Medulla oblongata (tissue), 1 donor: ENCODE measurements at regions not wholly inside any gene's neighbourhood (a gene's known extent, or its start where the extent isn't known, plus 50 kb on each side); places are given as distances from the start of the nearest gene placed in this dataset.

Source experiments
- DNase-seq: peaks from one replicate; pipeline ENCODE4 v3.0.0-alpha.2; 2015; ENCODE audit errors: extremely low spot score

DNA sequence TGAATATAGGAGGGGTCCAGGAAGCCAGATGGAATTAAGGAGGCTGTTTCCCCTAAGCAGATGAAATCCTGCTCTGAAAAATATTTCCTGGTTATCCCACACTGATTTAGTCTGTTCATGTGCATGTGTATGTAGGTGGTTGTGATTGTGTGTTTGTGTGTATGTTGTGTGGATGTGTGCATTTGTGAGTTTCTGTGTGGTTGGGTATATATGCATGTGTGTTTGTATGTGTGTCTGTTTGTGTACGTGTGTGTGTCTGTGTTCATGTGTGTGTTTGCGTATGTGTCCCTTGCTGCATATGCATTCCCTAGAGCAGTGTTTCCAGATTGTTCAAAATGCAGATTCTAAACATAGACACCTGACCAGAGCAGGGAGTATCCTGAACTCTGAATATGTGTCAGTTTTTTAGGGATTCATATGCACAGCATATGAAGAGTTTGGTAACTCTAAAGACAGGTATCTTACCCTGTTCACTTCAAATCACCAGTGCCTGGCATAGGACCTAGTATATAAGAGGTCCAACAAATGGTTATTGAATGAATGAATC is 239.8 kb downstream of the MAFB start:
- no peak for DNase-seq

DNA sequence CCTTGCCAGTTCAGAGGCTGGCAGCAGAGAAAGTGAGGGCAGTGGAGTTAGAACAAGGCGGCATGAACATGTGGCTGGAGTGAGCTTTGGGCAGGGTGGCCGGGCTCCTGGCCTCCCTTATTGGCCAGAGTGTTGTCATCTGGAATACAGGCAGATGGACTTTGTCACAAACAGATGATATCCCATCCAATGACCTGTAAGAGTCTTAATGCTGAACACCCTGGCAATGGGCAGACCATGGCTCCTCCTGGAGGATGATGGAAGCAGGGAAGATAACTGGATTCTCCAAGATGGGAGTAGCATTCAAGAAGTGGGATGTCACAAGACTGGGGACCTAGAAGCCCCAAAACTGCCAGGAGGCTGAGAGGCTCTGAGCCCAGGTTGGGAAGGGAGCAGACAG is 242.1 kb downstream of the MAFB start:
- no peak for DNase-seq

DNA sequence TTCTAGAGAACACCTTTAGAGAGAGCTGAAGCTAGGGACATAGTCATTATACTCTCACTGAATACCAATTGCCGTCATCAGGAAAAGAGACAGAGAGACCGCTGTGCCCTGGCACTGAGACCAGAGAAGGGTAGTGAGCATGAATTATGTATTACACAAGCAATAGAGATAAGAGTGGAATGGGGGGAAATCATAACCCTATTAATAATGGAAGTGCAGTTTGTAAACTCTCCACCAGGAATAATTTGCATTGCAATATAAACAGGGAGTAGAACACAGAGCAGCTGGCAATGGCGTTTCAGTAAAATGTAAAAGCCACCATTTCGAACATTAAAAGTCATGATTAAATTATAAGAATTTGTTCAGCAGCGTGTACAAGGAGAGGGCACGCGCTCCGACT is 244.5 kb downstream of the MAFB start:
- no peak for DNase-seq

DNA sequence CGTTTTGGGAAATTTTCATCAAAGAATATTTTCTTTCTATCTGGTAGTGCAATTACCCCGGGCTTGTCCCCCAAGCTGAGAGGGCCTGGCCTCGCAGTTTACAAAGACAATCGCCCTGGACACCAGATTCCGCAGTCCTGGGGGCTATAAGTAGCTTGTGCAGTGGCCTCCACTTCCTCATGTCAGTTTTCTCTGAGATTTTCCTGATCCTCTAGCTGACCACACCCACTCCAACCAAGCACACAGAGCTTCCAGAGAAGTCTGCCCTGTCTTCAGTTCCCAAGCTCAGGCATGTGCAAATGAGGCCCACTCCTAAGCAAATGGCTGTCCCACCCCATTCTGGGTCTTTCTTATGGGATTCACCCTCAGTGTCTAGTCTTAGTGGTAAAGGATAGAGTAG is 245.3 kb downstream of the MAFB start:
- DNase-seq: no peak

DNA sequence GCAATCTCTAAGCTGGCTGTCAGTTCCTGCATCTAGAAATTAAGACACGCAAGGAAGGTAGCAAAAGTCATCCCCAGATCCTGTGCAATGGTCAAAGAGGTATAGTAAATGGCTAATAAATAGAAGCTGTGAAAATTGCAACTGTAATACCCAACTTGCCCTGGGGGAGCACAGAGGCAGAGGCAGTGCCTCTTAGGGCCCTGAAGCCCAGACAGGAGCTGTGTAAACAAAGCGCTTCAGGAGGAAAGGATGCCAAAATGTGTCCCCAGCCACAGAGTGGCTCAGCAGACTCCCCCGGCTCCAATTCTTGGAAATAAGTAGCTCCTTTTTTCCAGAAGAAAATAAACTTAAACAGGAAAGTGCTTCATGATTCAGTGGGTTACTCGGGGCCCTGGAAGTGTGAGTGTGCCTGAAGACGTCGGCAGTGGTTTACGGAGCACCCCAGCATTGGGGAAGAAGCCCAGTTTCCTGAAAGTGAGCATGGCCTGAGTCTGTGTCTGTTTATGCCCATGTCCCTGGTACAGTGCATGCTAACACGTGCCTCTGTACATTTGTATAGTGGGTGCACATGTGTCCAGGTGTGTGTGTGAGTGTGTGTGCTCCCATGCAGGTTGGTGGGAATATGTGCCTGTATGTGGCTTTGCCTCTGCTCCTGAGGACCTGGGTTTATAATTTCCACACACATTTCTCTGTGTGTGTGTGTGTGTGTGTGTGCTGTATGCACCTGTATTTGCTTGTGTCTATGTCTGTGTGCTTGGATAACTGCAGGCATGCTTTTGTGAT is 246.7 kb downstream of the MAFB start:
- no peak for DNase-seq

DNA sequence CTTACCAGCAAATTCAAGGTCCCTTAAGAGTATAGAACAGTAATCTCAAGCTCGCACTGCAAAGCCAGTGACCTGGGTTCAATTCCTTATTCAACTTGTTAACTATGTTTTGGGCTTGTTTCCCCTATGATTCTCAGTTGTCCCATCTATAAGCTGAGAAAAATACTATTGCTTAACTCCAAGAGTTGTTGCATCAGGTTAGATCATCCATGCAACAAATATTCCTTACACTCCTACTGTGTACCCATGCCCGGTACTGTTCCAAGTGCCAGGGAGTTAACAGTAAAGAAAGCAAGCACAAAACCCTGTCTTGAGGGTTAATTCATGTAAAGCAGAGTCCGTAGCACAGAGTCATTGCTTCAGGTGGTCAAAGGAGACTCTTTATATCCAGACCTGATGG is 247.3 kb downstream of the MAFB start:
- DNase-seq: no peak

DNA sequence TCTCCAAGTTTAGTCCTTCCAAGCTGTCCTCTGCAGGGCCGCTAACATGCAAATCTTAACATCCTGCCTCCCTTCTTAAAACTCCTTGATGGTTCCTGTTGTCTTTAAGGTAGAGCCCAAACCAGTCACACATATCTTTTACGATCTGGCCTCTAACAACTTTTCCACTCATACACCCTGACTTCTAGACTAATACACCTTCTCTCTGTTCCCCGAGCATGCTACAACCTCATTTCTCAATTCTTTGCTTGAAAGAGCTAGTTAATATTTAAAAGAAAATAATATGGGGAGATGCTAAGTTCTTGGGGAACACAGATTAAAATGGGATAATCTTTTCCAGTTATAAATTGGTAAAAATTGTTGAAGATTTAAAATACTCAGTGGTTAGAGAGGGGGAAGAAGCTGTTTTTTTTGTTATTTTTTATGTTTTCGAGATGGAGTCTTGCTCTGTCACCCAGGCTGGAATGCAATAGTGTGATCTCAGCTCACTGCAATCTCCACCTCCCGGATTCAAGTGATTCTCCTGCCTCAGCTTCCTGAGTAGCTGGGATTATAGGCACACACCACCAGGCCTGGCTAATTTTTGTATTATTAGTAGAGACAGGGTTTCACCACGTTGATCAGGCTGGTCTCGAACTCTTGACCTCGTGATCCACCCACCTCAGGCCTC is 250.7 kb downstream of the MAFB start:
- no peak for DNase-seq

DNA sequence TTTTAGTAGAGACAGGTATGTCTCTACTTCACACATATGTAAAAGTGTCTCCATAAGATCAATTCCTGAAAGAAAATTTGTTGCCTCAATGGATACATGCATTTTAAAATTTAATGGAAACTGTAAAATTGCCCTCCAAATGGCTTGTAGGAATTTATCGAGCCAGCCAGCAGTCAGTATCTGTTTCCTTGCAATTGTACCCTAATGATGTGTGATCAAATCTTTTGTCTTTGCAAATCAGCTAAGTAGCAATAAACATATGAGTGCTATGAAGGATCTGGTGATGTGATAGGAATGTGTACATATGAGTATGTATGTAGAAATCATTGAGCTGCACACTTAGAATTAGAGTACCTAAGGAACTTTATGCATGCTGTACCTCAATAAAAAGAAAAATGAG is 253.0 kb downstream of the MAFB start:
- no peak for DNase-seq

DNA sequence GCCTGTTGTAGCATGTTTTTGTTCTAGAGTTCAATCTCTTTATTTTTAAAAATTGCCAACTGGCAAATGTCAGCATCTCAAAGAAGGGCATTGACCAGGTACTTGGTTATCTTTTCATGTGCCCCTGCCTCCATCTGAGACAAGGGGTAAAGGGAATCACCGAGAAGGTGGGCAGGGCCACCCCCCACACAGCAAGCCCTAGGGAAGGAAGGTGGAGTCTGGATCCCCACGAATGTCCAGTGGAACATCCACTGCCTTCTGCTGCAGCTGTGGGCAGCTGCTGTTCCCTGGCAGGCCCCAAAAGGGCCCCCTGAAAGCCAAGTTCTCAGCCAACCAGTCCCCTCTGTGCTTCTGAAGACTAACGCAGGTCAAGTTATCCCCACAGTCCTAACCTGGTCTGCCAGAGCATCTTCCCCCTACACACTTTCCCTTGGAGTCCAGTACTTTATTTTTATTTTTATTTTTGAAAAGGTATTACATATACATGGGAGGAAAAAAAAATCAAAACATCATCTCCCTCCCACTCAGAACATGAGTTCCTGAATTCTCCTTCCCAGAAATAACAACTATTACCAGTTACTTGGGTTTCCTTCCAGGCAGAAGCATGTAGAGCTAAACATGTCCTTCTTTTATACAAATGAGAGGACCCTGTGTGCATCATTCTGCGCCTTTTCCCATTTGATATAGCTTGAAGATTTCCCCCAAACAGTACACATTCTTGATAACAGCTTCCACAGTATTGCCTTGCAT is 253.7 kb downstream of the MAFB start:
- no peak for DNase-seq

DNA sequence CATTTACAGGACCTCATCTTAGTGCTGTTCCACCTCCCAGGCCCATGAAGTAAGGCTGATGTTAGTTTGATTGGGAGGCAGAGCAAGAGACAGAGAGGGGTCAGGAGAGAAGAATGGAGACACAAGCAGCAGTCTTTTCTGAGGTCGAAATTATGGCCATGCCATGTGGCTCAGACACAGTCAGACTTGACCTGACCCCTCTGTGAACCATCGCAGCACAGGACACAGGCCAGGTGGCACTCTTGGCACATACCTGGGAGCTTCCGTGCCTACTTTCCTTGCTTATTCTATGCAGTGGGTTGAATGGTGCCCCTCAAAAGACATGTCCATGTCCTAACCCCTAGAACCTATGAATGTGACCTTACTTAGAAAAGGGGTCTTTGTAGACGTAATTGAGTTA is 254.9 kb downstream of the MAFB start:
- DNase-seq: no peak

DNA sequence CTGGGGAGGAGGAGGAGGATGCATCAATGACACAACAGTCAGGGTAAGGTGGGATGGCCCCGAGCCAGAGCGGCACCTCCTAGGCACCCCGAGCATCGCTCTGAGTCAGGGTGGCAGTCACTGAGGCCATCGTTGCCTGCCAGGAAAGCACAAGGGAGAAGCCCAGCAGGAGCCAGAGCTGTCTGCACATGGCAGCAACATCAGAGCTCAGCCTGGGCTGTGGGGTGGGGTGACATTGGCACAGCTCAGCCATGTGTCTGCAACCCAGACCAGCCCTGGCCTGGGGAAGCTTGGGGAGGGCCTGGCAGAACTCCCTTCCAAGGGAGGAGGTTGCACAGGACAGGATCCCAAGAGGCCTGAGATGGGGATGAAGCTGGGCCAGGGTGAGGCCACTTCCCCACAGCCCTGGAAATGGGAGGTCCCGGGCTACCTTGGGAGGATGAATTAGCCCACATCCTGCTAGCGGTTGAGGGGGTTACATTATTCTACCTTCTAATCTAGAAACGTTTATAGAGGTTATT is 255.6 kb downstream of the MAFB start:
- DNase-seq: no peak

DNA sequence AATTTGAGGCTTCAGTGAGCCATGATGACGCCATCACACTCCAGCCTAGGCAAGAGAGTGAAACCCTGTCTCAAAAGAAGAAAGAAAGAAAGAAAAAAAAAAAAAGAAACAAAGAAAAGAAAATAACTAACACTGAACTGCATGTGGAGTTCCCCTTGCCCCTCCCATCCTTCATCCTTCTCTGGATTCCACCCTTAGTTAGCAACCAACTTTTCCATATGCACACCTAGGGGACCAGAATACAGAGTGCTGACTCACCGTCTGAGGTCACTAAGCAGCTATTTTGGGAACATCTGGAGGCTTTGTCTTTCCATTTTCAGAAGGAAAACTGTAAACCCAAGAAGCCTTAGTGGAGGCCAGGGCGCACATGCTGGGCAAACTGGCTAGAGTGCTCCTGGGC is 257.4 kb downstream of the MAFB start:
- DNase-seq: no peak

DNA sequence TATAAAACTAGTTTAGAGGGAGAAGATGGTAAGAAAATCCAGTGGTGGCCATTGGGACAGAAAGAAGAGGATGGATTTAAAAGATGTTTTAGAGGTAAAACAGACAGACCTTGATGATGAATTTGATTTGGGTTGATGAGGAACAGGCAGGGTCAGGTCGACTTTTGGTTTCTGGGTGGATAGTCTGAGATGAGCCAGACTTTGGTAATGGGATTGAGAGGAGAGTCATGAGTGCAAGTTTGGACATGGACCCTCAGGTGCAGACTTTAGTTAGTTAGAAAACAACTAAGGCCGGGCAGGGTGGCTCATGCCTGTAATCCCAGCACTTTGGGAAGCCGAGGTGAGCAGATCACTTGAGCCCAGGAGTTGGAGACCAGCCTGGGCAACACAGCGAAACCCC is 257.9 kb downstream of the MAFB start:
- DNase-seq: no peak

DNA sequence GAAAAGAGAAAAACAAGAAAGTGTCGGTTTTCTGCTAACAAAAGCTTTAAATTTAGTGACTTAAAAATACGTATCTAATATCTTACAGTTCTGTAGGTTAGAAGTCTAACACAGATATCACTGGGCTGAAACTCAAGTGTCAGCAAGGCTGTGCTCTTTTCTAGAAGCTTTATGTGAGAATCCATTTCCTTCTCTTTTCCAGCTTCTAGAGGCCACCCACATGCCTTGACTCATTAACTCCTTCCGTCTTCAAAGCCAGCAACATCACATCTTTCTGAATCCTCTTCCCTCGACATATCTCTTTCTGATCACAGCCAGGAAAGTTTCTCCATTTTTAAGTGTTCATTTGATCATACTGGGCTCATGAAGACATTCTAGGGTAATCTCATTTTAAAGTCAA is 262.0 kb downstream of the MAFB start:
- peak; percentile 26 for DNase-seq

DNA sequence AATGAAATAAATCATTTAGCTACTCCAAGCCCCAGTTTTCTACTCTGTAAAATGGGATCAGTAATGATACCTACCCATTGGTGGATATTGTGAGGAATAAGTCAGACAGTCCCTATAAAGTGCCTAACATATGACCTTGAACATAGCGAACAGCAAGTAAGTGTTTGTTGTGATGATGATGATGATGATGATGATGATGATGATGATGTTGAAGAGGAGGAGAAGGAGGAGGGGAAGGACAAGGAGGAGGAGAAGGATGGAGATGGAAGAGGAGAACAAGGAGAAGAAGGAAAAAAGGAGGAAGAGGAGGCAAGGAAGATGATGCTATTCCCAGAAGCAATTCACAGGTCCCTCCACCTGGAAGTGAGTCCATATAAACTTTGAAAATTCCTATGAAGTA is 264.3 kb downstream of the MAFB start:
- no peak for DNase-seq

DNA sequence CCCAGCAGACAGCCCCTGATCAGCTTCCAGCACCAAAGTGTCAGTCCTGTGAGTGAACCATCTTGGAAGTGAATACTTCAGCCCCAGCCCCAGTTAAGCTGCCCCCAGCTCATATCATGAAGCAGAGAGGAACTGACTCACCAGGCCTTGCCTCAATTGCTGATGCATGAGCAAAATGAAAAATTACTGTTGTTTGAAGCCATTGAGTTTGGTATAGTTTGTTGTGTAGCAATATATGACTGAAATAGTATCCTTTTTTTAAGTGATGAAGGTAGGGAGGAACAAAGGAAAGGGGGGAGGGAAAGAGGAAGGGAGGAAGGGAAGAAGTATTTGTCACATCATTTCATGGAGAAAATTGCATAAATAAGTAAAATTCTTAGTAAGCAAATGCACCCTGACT is 266.4 kb downstream of the MAFB start:
- no peak for DNase-seq

DNA sequence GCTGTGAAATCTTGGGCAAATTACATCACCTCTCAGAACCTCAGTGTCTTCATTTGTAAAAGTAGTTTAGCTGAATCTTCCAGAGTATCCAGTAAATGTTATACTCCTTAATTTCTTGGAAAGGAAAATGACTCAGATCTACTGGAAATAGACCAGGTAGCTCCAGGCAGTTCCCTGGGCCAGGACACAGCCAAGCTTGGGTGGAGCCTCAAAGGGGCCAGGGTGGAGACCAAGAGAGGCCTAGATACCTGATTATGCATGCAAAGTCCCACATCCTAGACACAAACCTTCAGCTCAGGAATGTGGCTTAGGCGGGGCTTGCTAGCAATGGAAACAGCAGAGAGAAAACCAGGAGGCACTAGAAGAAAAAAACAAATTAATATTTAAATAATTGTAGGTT is 272.8 kb downstream of the MAFB start:
- DNase-seq: no peak

DNA sequence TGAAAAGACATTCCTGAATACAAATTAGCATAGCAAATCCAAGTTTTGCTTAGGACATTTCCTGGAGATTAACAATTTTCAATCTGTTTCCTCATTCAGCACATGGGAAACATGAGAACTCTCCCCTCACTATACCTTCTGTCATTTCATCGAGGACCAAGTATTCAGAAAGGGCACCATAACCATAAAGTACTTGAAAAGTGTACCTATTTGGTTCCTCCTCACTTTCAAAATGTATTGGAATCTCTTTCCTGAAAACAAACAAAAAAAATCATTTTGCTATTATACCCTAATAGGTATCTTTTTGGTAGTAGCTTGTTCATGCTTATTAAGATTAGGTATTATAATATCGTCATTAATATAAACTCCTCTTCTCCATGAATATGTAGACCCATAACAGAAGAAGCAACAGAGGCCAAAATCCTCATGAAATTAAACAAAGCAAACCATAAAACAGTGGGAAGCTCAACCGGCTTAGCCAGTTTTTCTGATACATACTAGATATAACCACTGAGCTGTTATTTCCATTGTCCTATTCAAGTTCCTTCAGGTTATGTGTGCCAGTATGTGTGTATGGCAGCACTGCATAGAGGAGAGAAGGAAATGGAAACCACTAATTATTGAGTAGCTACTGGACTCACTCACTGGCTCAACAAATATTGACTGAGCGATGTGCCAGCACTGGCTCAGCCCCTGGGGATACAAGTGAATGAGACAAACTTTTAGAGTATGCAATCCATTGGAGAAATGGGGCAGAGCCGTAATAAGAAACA is 274.0 kb downstream of the MAFB start:
- no peak for DNase-seq

DNA sequence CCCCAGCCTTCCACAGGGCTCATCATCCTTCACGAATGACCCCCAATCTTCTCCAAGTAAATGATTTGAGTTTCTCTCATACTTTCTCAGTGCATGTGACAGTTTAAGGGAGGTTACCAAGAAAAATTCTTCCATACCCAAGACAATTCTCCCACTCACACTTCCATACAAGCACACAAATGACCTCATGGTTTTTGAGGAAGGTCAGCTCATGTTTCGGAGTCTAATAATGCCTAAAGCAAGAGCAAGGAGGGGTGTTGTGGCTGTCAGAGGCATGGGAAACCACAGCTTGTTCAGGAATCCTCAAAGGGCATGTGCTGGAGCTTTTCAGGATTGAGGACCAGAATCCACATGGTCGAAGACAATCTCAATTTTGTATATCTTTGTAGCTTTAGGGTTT is 279.0 kb downstream of the MAFB start:
- no peak for DNase-seq

DNA sequence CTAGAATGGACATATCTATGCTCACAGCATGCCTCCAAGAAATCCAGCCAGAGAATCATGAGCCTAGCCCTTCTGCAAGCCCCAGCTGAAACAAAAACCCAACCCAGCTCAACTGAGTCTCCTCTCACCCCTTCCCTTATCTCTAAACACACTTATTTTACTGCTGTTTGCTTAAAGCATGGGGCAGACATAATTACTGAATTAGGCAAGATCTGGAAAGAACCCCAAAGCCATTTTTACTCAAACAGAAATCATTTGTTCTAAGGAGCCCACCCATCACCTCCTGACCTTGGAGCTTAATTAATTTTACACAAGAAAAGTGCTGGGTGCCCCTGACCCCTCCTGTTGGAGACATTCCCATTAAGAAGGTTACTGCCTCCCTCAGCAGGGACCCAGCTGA is 291.6 kb downstream of the MAFB start:
- no peak for DNase-seq

DNA sequence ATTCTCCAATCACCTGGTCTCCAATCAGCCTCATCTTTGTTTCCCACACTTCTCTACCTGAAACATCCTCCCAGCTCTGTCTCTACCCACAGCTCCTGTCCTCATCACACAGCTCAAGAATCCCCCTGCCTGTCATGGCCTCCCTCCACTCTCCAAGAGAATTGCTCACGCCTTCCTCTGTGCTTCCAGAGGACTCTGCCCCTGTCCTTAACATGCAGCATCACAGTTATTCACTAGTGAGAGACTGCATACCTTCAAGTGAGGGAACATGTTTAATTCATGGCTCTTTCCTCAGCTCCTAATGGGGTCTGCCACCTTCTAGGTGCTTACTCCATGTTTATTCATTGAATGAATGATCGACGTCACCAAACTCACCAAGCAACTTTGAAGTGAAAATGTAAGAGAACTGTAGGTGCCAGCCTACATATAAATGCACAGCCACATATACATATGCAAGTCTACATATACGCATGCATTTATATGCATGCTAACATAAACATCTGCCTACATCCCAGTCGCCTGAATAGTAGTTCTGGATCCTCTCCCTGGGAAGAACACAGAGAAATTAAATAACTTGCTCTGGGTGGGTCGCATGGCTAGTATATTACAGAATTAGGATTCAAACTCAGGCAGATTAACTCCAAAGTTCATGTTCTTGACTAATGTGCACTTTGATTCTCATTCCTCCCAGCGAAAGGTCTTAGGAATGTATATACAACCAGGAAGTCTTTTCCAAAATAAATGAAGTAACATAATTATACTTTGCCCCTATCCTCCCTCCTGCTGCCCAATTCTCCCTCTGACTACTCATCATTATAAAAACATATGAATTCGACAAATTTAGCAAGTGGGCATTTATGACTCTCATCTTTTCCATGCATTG is 295.6 kb downstream of the MAFB start:
- DNase-seq: no peak
